Keratinocyte (primary cell): ENCODE measurements at regions not wholly inside any gene's neighbourhood (a gene's known extent, or its start where the extent isn't known, plus 50 kb on each side); places are given as distances from the start of the nearest gene placed in this dataset.

Experiments used
- DNase-seq: peaks from one replicate; pipeline ENCODE4 v3.0.0-alpha.2; 2011; ENCODE audit warnings: low read depth, missing footprints, low spot score
- FAIRE-seq: peaks from 2 replicates; lab custom pipeline; 2011; peaks lifted over from hg19 to GRCh38; lab: Jason Lieb, UNC
- H2AFZ ChIP-seq: 2 replicates; pipeline ENCODE4 v1.6.0; 2012; ENCODE audit warnings: low read length, control low read depth, inconsistent platforms; ENCODE audit not compliant: control insufficient read depth
- H3K27ac ChIP-seq: 2 replicates; pipeline ENCODE4 v1.5.1; 2011; ENCODE audit warnings: low read length; ENCODE audit not compliant: control insufficient read depth, insufficient read depth
- H3K27me3 ChIP-seq: 3 replicates; pipeline ENCODE4 v1.6.0; 2011; ENCODE audit warnings: low read length; ENCODE audit not compliant: control insufficient read depth, insufficient read depth; ENCODE audit errors: extremely low read depth
- H3K36me3 ChIP-seq, 2 experiments: 2 replicates in 1 of 2; 3 replicates in 1 of 2; pipeline ENCODE4 v1.5.1; 2011; ENCODE audit warnings: low read length in 2 of 2, mild to moderate bottlenecking in 1 of 2; ENCODE audit not compliant: control insufficient read depth in 2 of 2, insufficient read depth in 2 of 2; ENCODE audit errors: extremely low read depth in 1 of 2
- H3K4me1 ChIP-seq: 3 replicates; pipeline ENCODE4 v1.5.1; 2011; ENCODE audit warnings: low read length; ENCODE audit not compliant: control insufficient read depth, insufficient read depth; ENCODE audit errors: extremely low read depth
- H3K4me2 ChIP-seq: 3 replicates; pipeline ENCODE4 v1.6.0; 2011; ENCODE audit warnings: low read depth, low read length; ENCODE audit not compliant: control insufficient read depth, insufficient read depth; ENCODE audit errors: extremely low read depth
- H3K4me3 ChIP-seq, 3 experiments: fragments of 200-600 bp in 1 of 3; sonication (generic) in 1 of 3; 2 replicates in 2 of 3; 3 replicates in 1 of 3; pipeline ENCODE4 v1.5.1; 2011 to 2016; ENCODE audit warnings: low read length in 3 of 3, mild to moderate bottlenecking in 3 of 3, control low read depth in 2 of 3, inconsistent platforms in 1 of 3, low read depth in 1 of 3, mixed read lengths in 1 of 3, mixed run types in 1 of 3, moderate library complexity in 1 of 3; ENCODE audit not compliant: control insufficient read depth in 2 of 3, insufficient read depth in 2 of 3; ENCODE audit errors: extremely low read depth in 1 of 3
- H3K79me2 ChIP-seq: 2 replicates; pipeline ENCODE4 v1.6.0; 2012; ENCODE audit warnings: low read length; ENCODE audit not compliant: control insufficient read depth, insufficient read depth
- H3K9ac ChIP-seq: 3 replicates; pipeline ENCODE4 v1.6.0; 2011; ENCODE audit warnings: low read length; ENCODE audit not compliant: control insufficient read depth, insufficient read depth; ENCODE audit errors: extremely low read depth
- H3K9me1 ChIP-seq: 3 replicates; pipeline ENCODE4 v1.6.0; 2011; ENCODE audit warnings: low read length; ENCODE audit not compliant: control insufficient read depth, insufficient read depth; ENCODE audit errors: extremely low read depth
- H3K9me3 ChIP-seq: 2 replicates; pipeline ENCODE4 v1.5.1; 2012; ENCODE audit warnings: low read depth, low read length; ENCODE audit not compliant: control insufficient read depth
- H4K20me1 ChIP-seq: 3 replicates; pipeline ENCODE4 v1.6.0; 2011; ENCODE audit warnings: low read length; ENCODE audit not compliant: control insufficient read depth, insufficient read depth; ENCODE audit errors: extremely low read depth
- EZH2 ChIP-seq: IDR thresholded peaks from one replicate; pipeline ENCODE4 v1.6.1; 2012; ENCODE audit warnings: inconsistent platforms, mild to moderate bottlenecking, low read length, moderate library complexity
- dilution Hi-C: fragments of 300-500 bp; cut with MboI; formaldehyde crosslinking; loops from one replicate; pipeline ENCODE4 v1.7.0; 2020; ENCODE audit warnings: low sequenced_read_pairs; ENCODE audit not compliant: extremely low pct_ligation_motif_present
- TF ChIP-seq, protein P1 (sequence below), 3 experiments: IDR thresholded peaks in 1 of 3; conservative IDR thresholded peaks in 1 of 3; optimal IDR thresholded peaks in 1 of 3; 2 replicates in 2 of 3; 3 replicates in 1 of 3; pipeline versions ENCODE3 to v1.5.1; 2011; ENCODE audit warnings: low read length in 3 of 3, mild to moderate bottlenecking in 3 of 3, moderate library complexity in 2 of 3, control low read depth in 1 of 3, inconsistent platforms in 1 of 3; ENCODE audit not compliant: insufficient read depth in 2 of 3; ENCODE audit errors: extremely low read depth in 1 of 3

- Histone ChIP-seq H3K36me3 (no peaks in the 10 kb centered on the region), H3K27me3 (peaks cover 37% of the 10 kb centered on the region), H3K9ac (no peak overlapping the region), H3K27ac (no peak overlapping the region), H3K9me1 (no peaks in the 10 kb centered on the region), H2AFZ (no peak overlapping the region), H3K79me2 (no peaks in the 10 kb centered on the region), H3K4me1 (no peaks in the 10 kb centered on the region), H3K9me3 (no peaks in the 10 kb centered on the region), H3K4me3 (no peak overlapping the region), H4K20me1 (no peaks in the 10 kb centered on the region), H3K4me2 (no peak overlapping the region)
- dilution Hi-C loops = no loop called here
- DNase-seq = no peak
- TF ChIP-seq, protein P1, sequence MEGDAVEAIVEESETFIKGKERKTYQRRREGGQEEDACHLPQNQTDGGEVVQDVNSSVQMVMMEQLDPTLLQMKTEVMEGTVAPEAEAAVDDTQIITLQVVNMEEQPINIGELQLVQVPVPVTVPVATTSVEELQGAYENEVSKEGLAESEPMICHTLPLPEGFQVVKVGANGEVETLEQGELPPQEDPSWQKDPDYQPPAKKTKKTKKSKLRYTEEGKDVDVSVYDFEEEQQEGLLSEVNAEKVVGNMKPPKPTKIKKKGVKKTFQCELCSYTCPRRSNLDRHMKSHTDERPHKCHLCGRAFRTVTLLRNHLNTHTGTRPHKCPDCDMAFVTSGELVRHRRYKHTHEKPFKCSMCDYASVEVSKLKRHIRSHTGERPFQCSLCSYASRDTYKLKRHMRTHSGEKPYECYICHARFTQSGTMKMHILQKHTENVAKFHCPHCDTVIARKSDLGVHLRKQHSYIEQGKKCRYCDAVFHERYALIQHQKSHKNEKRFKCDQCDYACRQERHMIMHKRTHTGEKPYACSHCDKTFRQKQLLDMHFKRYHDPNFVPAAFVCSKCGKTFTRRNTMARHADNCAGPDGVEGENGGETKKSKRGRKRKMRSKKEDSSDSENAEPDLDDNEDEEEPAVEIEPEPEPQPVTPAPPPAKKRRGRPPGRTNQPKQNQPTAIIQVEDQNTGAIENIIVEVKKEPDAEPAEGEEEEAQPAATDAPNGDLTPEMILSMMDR (optimal IDR thresholded peaks at IDR 0.05 in 1 of 3, IDR thresholded peaks at IDR 0.05 in 1 of 3, conservative IDR thresholded peaks at IDR 0.05 in 1 of 3; ENCODE audit: extremely low read depth in 1 of 3, insufficient read depth in 2 of 3, low read length in 3 of 3) = no peak
- TF ChIP-seq EZH2 = no peak
- FAIRE-seq = no peak
Measured at GRCh38 chr4:3702561-3703221, 63.5 kb upstream of the ADRA2C start.

- Histone ChIP-seq H3K4me2 (no peak overlapping the region), H3K9me1 (no peaks in the 10 kb centered on the region), H3K36me3 (no peaks in the 10 kb centered on the region), H3K9me3 (no peaks in the 10 kb centered on the region), H3K4me1 (no peaks in the 10 kb centered on the region), H3K9ac (no peak overlapping the region), H3K79me2 (no peaks in the 10 kb centered on the region), H3K4me3 (no peak overlapping the region), H2AFZ (no peak overlapping the region), H3K27ac (no peak overlapping the region), H3K27me3 (peaks cover 37% of the 10 kb centered on the region), H4K20me1 (no peaks in the 10 kb centered on the region)
- FAIRE-seq = no peak
- dilution Hi-C loops = no loop called here
- no peak for DNase-seq
- TF ChIP-seq, protein P1 (optimal IDR thresholded peaks at IDR 0.05 in 1 of 3, IDR thresholded peaks at IDR 0.05 in 1 of 3, conservative IDR thresholded peaks at IDR 0.05 in 1 of 3; ENCODE audit: extremely low read depth in 1 of 3, insufficient read depth in 2 of 3, low read length in 3 of 3) = no peak
- no peak for TF ChIP-seq EZH2
Measured at GRCh38 chr4:3701736-3702560, 64.2 kb upstream of the ADRA2C start.
